ENCODE measurements at regions not wholly inside any gene's neighbourhood (a gene's known extent, or its start where the extent isn't known, plus 50 kb on each side); places are given as distances from the start of the nearest gene placed in this dataset.
"Not testable (repeated sequence)": the region's sequence is repeated elsewhere in the genome, so short reads cannot be mapped to it uniquely, and the experiment has no call there.

DNA sequence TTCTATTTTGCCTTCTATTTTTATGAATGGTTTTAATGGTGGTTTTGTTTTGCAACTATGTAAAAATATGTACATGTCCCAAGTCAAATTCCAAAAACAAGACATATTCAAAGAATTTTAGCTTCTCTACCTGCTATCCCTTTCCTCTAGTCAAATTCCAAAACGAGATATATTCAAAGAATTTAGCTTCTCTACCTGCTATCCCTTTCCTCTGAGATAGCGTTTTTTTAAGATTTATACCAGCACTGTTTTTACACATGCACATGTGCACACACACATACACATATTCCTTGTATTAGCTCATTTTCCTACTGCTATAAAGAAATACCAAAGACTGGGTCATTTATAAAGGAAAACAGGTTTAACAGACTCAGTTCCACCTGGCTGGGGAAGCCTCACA, 199.1 kb upstream of the ARL4C start:
- no peaks in the 10 kb centered on the region for H3K27me3 ChIP-seq (ENCODE audit: control insufficient read depth in 1 of 2, insufficient read depth in 1 of 2, low read length in 2 of 2)
- H3K79me1 ChIP-seq (replicated peaks; ENCODE audit: low read length, poor library complexity, severe bottlenecking), result no peaks in the 10 kb centered on the region
- no peak overlapping the region for H2AK5ac ChIP-seq (ENCODE audit: low read length, severe bottlenecking)
- H2BK120ac ChIP-seq (ENCODE audit: low read depth, low read length), result no peak overlapping the region
- no peak overlapping the region for H2BK5ac ChIP-seq (ENCODE audit: low read depth, low read length, poor library complexity, severe bottlenecking)
- no peak overlapping the region for H2AFZ ChIP-seq (ENCODE audit: low read depth, low read length)
- H4K91ac ChIP-seq (ENCODE audit: low read length), result no peak overlapping the region
- H2BK12ac ChIP-seq (ENCODE audit: low read length in 2 of 2), result no peak overlapping the region
- H3K9me3 ChIP-seq (ENCODE audit: control insufficient read depth, low read length), result peaks cover 15% of the 10 kb centered on the region
- peaks cover 3% of the 10 kb centered on the region for H3K4me1 ChIP-seq (ENCODE audit: control insufficient read depth, insufficient read depth, low read depth, low read length)
- H3K27ac ChIP-seq (ENCODE audit: low read length, poor library complexity, severe bottlenecking), result no peak overlapping the region
- no peak overlapping the region for H4K8ac ChIP-seq (ENCODE audit: low read length)
- WGBS, result 77% methylated on average over 2 of the region's 2 CpGs
- no peak for DNase-seq
- H3K23ac ChIP-seq (ENCODE audit: low read length in 2 of 2), result no peak overlapping the region
- no peak overlapping the region for H3K18ac ChIP-seq (ENCODE audit: low read depth in 1 of 2, low read length in 2 of 2)
- no peak overlapping the region for H2BK15ac ChIP-seq (ENCODE audit: low read depth, poor library complexity, severe bottlenecking)
- H3K14ac ChIP-seq (ENCODE audit: low read length in 2 of 2), result no peak overlapping the region
- no peak overlapping the region for H3K4ac ChIP-seq (ENCODE audit: low read depth in 1 of 2, low read length in 2 of 2)
- H3K9ac ChIP-seq (ENCODE audit: low read length), result no peak overlapping the region
- H3K36me3 ChIP-seq (ENCODE audit: control insufficient read depth in 1 of 2, insufficient read depth in 2 of 2, low read depth in 1 of 2, low read length in 2 of 2), result no peaks in the 10 kb centered on the region
- H3K4me2 ChIP-seq (ENCODE audit: low read length, poor library complexity, severe bottlenecking), result no peak overlapping the region
- no peak overlapping the region for H3K4me3 ChIP-seq (ENCODE audit: insufficient read depth in 1 of 2, low read depth in 1 of 2, low read length in 2 of 2)

DNA sequence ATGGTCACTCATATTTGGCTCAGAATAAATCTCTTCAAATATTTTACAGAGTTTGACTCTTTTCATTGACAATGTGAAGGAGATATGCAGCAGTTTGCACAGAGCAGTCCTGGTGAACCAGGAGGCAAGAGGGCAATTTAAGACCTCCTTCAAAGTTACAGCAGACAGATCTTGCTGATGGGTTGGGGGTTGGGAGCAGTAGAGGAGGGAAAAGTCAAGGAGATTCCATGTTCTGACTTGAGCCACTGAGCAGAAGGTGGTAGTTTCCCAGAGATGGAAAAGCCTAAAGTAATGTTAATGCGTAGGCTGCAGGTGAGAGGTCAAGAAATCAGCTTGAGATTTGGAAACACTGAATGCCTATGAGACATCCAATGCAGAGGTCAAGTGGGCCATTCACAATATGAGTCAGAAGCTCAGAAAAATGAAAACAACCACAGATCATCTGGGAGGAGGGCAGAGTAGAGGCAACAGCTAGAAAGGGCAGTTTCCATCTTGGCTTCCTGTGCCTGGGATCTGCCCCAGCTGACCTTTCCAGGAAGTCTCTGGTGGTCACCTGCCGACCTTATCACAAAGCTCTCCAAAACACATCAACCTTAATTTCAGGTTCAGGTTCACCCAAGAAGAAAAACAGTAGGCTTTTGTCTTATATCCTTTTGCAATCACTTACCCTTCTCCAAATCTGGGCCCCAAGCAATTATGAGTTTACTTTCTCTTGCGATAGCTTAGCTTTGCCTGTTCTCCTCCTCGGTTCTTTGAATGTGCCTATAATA, 197.5 kb upstream of the ARL4C start:
- no peak overlapping the region for H3K18ac ChIP-seq (ENCODE audit: low read depth in 1 of 2, low read length in 2 of 2)
- no peak overlapping the region for H2AFZ ChIP-seq (ENCODE audit: low read depth, low read length)
- H2BK120ac ChIP-seq (ENCODE audit: low read depth, low read length), result no peak overlapping the region
- no peak overlapping the region for H3K14ac ChIP-seq (ENCODE audit: low read length in 2 of 2)
- H3K4me3 ChIP-seq (ENCODE audit: insufficient read depth in 1 of 2, low read depth in 1 of 2, low read length in 2 of 2), result no peak overlapping the region
- H2BK12ac ChIP-seq (ENCODE audit: low read length in 2 of 2), result no peak overlapping the region
- peaks cover 15% of the 10 kb centered on the region for H3K9me3 ChIP-seq (ENCODE audit: control insufficient read depth, low read length)
- peak overlapping the region; percentile 4 for H3K27ac ChIP-seq (ENCODE audit: low read length, poor library complexity, severe bottlenecking)
- no peaks in the 10 kb centered on the region for H3K79me1 ChIP-seq (replicated peaks; ENCODE audit: low read length, poor library complexity, severe bottlenecking)
- H4K8ac ChIP-seq (ENCODE audit: low read length), result no peak overlapping the region
- no peaks in the 10 kb centered on the region for H3K27me3 ChIP-seq (ENCODE audit: control insufficient read depth in 1 of 2, insufficient read depth in 1 of 2, low read length in 2 of 2)
- H2BK5ac ChIP-seq (ENCODE audit: low read depth, low read length, poor library complexity, severe bottlenecking), result no peak overlapping the region
- H3K4ac ChIP-seq (ENCODE audit: low read depth in 1 of 2, low read length in 2 of 2), result no peak overlapping the region
- no peaks in the 10 kb centered on the region for H3K36me3 ChIP-seq (ENCODE audit: control insufficient read depth in 1 of 2, insufficient read depth in 2 of 2, low read depth in 1 of 2, low read length in 2 of 2)
- peaks cover 11% of the 10 kb centered on the region for H3K4me1 ChIP-seq (ENCODE audit: control insufficient read depth, insufficient read depth, low read depth, low read length)
- WGBS, result 27% methylated on average over 4 of the region's 4 CpGs
- peak; percentile 95 for DNase-seq
- H3K4me2 ChIP-seq (ENCODE audit: low read length, poor library complexity, severe bottlenecking), result no peak overlapping the region
- H4K91ac ChIP-seq (ENCODE audit: low read length), result no peak overlapping the region
- H3K23ac ChIP-seq (ENCODE audit: low read length in 2 of 2), result no peak overlapping the region
- H2AK5ac ChIP-seq (ENCODE audit: low read length, severe bottlenecking), result no peak overlapping the region
- H3K9ac ChIP-seq (ENCODE audit: low read length), result no peak overlapping the region
- no peak overlapping the region for H2BK15ac ChIP-seq (ENCODE audit: low read depth, poor library complexity, severe bottlenecking)

- H3K18ac ChIP-seq (ENCODE audit: low read depth in 1 of 2, low read length in 2 of 2); H3K27me3 ChIP-seq (ENCODE audit: control insufficient read depth in 1 of 2, insufficient read depth in 1 of 2, low read length in 2 of 2); H2AK5ac ChIP-seq (ENCODE audit: low read length, severe bottlenecking); H3K9ac ChIP-seq (ENCODE audit: low read length); H2AFZ ChIP-seq (ENCODE audit: low read depth, low read length); H3K14ac ChIP-seq (ENCODE audit: low read length in 2 of 2); H2BK12ac ChIP-seq (ENCODE audit: low read length in 2 of 2); H3K79me1 ChIP-seq (replicated peaks; ENCODE audit: low read length, poor library complexity, severe bottlenecking); H4K91ac ChIP-seq (ENCODE audit: low read length); H3K4me2 ChIP-seq (ENCODE audit: low read length, poor library complexity, severe bottlenecking); H2BK120ac ChIP-seq (ENCODE audit: low read depth, low read length); H2BK15ac ChIP-seq (ENCODE audit: low read depth, poor library complexity, severe bottlenecking); H3K27ac ChIP-seq (ENCODE audit: low read length, poor library complexity, severe bottlenecking); H3K4ac ChIP-seq (ENCODE audit: low read depth in 1 of 2, low read length in 2 of 2); H3K23ac ChIP-seq (ENCODE audit: low read length in 2 of 2); DNase-seq; H3K4me3 ChIP-seq (ENCODE audit: insufficient read depth in 1 of 2, low read depth in 1 of 2, low read length in 2 of 2); H2BK5ac ChIP-seq (ENCODE audit: low read depth, low read length, poor library complexity, severe bottlenecking); H4K8ac ChIP-seq (ENCODE audit: low read length); H3K36me3 ChIP-seq (ENCODE audit: control insufficient read depth in 1 of 2, insufficient read depth in 2 of 2, low read depth in 1 of 2, low read length in 2 of 2): not testable (repeated sequence)
- Histone ChIP-seq H3K9me3 (ENCODE audit: control insufficient read depth, low read length) (peaks cover 15% of the 10 kb centered on the region), H3K4me1 (ENCODE audit: control insufficient read depth, insufficient read depth, low read depth, low read length) (peaks cover 11% of the 10 kb centered on the region)
- WGBS, result 38% methylated on average over 2 of the region's 2 CpGs
Observed at GRCh38 chr2:234693681-234694190, 196.9 kb upstream of the ARL4C start.

GRCh38 chr2:234693191-234693590, 196.3 kb upstream of the ARL4C start:
- H3K4me1 ChIP-seq (ENCODE audit: control insufficient read depth, insufficient read depth, low read depth, low read length), result peaks cover 11% of the 10 kb centered on the region
- not testable (repeated sequence) for H4K8ac ChIP-seq (ENCODE audit: low read length); H2BK15ac ChIP-seq (ENCODE audit: low read depth, poor library complexity, severe bottlenecking); H3K4me3 ChIP-seq (ENCODE audit: insufficient read depth in 1 of 2, low read depth in 1 of 2, low read length in 2 of 2); H3K9ac ChIP-seq (ENCODE audit: low read length); H3K18ac ChIP-seq (ENCODE audit: low read depth in 1 of 2, low read length in 2 of 2); H3K79me1 ChIP-seq (replicated peaks; ENCODE audit: low read length, poor library complexity, severe bottlenecking); H2BK120ac ChIP-seq (ENCODE audit: low read depth, low read length); H3K27me3 ChIP-seq (ENCODE audit: control insufficient read depth in 1 of 2, insufficient read depth in 1 of 2, low read length in 2 of 2); H2BK5ac ChIP-seq (ENCODE audit: low read depth, low read length, poor library complexity, severe bottlenecking); DNase-seq; H2BK12ac ChIP-seq (ENCODE audit: low read length in 2 of 2); H2AFZ ChIP-seq (ENCODE audit: low read depth, low read length); H3K27ac ChIP-seq (ENCODE audit: low read length, poor library complexity, severe bottlenecking); H4K91ac ChIP-seq (ENCODE audit: low read length); H3K14ac ChIP-seq (ENCODE audit: low read length in 2 of 2); H2AK5ac ChIP-seq (ENCODE audit: low read length, severe bottlenecking); H3K23ac ChIP-seq (ENCODE audit: low read length in 2 of 2); H3K36me3 ChIP-seq (ENCODE audit: control insufficient read depth in 1 of 2, insufficient read depth in 2 of 2, low read depth in 1 of 2, low read length in 2 of 2); H3K4me2 ChIP-seq (ENCODE audit: low read length, poor library complexity, severe bottlenecking)
- WGBS, result 75% methylated on average over 5 of the region's 6 CpGs
- peaks cover 12% of the 10 kb centered on the region for H3K9me3 ChIP-seq (ENCODE audit: control insufficient read depth, low read length)
- H3K4ac ChIP-seq (ENCODE audit: low read depth in 1 of 2, low read length in 2 of 2), result peak overlapping the region in 1 of 2 experiments; percentile 26

All from mesenchymal stem cell (in vitro differentiated cells and primary cell).